ENCODE measurements at regions not wholly inside any gene's neighbourhood (a gene's known extent, or its start where the extent isn't known, plus 50 kb on each side); places are given as distances from the start of the nearest gene placed in this dataset.
"Not testable (repeated sequence)": the region's sequence is repeated elsewhere in the genome, so short reads cannot be mapped to it uniquely, and the experiment has no call there.

DNA sequence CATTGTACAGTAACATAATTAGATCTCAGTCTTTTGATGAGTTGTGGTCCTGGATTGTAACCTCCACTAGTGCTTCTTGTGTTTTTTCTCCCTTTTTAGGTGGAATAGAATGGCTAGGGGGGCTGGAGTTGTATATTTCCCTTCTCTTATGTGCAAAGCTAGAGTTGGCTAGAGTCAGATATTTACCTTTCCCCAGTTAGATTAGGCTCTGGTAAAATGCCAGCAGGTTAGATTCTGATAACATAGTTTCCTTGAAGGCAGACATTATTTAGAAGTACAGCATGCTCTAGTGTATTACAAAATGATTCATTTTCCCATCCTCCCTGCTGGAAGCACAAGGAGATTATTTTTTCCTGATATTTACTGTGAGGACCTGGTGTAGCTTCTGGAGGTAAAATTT, 618.1 kb downstream of the NAP1L3 start:
- DNase-seq (ENCODE audit: low read depth in 1 of 2, low spot score in 1 of 2); H3K9me3 ChIP-seq; CTCF ChIA-PET; ATAC-seq; H3K4me3 ChIP-seq; H3K27ac ChIP-seq; H3K4me2 ChIP-seq; H3K4me1 ChIP-seq; POLR2A ChIA-PET: not testable (repeated sequence)
- FAIRE-seq = peak; percentile 46

DNA sequence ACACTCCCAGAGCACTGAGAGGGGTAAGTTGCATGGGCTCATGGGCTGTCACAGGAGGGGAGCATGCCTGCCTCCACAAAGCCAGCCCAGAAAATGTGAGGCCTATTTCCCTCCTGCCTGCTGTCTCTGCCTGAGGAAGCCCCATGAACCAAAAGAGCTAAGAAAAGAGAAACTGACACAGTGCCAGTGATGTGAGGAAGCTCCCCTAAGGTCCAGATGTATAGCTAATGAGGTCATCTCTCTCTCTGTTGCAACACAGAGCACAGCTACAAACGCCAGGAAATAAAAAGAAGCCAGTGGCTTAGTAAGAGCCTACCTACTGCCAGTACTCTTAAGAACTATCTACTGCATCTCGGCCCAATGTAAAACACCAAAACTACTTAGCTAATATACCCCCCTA, 653.5 kb downstream of the NAP1L3 start:
- H3K4me3 ChIP-seq; DNase-seq (ENCODE audit: low read depth in 1 of 2, low spot score in 1 of 2); H3K27ac ChIP-seq; ATAC-seq; POLR2A ChIA-PET; FAIRE-seq; H3K4me1 ChIP-seq; CTCF ChIA-PET; H3K4me2 ChIP-seq; H3K9me3 ChIP-seq: not testable (repeated sequence)
- 0% methylated on average over 2 of the region's 2 CpGs for WGBS (ENCODE audit: missing lambda C conversion rate)

DNA sequence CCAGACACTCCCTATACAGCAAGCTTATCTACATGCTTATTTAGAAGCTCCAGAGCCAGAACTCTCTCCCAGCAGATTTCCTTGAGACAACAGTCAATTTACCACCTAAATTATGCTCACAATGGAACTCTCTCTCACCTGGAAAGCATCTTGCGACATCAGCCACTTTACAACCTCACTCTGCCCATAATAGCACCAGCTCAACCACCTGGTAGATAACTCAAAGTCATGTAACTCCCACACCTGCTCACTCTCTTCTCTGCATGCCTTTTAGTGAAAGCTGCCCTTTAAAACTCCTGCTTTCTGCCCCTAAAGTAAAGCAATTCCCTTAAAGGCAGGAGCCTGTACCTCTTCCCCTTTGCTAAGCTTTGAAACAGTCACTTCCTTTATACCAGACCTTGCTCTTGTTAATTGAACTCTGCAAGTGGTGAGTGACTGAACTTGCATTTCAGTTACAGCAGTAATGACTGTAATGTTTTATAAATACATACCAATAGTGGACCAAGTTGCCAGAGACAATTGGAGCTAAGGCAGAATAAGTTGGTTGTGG, 658.8 kb downstream of the NAP1L3 start:
- WGBS (ENCODE audit: missing lambda C conversion rate) = 0% methylated on average over 1 of the region's 1 CpG
- H3K9me3 ChIP-seq; ATAC-seq; CTCF ChIA-PET; POLR2A ChIA-PET; H3K27ac ChIP-seq; H3K4me3 ChIP-seq; FAIRE-seq; DNase-seq (ENCODE audit: low read depth in 1 of 2, low spot score in 1 of 2); H3K4me2 ChIP-seq; H3K4me1 ChIP-seq: not testable (repeated sequence)
